NCI-H146 (cell line): ENCODE measurements at regions not wholly inside any gene's neighbourhood (a gene's known extent, or its start where the extent isn't known, plus 50 kb on each side); places are given as distances from the start of the nearest gene placed in this dataset.

Source experiments
- DNase-seq: peaks from one replicate; lab custom pipeline; 2025; lab: John Stamatoyannopoulos, UW

GRCh38 chr3:68306571-68306970 lies 625.8 kb downstream of the TAFA4 start:
- DNase-seq: no peak

- DNase-seq: no peak
These were observed 636.9 kb downstream of the TAFA4 start for GRCh38 chr3:68295457-68295856.

DNA sequence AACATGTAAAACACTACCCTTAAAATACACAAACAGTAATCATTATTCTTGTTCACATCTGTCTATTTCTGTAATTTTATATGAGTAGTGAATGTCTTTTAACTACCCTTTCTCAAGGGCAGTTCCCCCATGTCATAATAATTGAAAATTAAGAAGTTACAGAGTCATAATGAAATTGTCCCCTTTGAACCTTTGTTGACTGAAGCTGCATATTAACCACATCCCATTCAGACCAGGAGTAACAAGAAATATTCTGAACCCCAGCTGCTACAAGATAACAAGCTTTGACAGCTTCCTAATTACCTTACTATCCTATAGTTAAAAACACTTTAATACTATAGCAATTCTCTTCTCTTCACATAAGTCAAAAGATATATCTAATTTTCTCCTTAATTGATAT lies 635.9 kb upstream of the SUCLG2 start:
- DNase-seq: peak; percentile 9

DNA sequence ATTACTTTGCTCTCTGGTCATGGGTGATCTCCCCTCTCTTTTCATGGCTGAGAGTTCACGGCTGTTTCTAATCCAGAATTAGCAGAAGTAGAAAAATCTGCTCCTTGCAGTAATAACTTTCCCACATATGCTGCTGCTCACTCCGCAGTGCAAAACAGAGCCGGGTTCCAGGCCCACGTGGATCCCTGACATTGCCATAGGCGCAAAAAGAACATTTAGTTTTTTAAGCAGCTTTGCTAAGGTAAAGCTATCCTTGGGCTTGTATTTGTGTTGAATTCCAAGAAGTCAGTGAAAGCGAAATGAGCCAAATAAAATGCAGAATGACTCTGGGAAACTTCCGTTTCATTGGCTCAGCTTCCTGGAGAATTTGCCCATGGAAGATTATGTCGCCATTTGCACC lies 633.7 kb upstream of the SUCLG2 start:
- DNase-seq: no peak

GRCh38 chr3:68287101-68287500 lies 632.7 kb upstream of the SUCLG2 start:
- peak; percentile 69 for DNase-seq

- DNase-seq: no peak
These were observed 619.9 kb upstream of the SUCLG2 start for GRCh38 chr3:68274286-68274685.

- DNase-seq: no peak
These were observed 616.7 kb upstream of the SUCLG2 start for GRCh38 chr3:68271145-68271544.

DNA sequence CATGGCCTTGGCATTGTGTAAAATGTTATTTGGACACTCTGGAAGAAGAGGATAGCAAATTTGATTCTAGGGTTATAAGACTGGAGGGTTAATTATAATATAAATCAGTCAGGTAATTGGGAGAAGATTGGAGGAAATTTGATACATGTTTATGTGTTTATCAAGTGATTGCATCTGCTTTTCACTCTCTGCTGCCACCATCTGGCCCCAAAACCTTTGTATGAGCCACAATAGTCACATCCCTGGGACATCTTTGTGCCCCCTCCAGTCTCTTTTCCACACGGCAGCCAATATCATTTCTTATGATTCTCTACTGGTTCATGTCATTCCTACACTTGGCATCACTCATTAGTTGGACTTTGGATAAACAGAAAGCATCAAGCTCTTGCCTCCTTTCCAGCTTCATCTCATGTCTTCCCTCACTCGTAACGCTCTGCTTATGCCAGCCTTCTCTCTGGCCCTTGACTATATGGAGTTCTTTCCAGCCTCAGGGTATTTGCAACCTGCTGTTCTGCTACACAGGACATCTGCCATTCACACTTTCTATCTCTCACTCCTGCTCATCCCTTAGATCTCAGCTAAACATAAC lies 602.3 kb upstream of the SUCLG2 start:
- DNase-seq: peak; percentile 72

DNA sequence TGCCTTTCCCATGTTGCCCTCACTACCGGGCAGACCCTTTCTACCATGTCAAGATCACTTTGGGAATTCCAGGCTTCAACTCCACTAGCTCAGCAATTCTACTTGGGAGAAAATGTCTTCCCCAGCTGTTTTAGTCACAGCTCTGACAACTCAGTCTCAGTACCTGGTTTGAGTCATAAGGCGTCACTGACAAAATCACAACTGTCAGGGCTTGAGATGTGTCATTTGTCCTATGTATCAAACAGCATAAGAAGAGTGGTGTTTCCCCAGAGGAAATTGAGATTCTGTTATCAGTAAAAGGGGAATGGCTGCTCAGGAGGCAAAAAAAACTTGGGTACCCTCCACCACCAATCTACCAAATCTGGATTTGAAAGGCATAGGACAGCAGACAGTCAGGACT lies 594.9 kb upstream of the SUCLG2 start:
- no peak for DNase-seq

DNA sequence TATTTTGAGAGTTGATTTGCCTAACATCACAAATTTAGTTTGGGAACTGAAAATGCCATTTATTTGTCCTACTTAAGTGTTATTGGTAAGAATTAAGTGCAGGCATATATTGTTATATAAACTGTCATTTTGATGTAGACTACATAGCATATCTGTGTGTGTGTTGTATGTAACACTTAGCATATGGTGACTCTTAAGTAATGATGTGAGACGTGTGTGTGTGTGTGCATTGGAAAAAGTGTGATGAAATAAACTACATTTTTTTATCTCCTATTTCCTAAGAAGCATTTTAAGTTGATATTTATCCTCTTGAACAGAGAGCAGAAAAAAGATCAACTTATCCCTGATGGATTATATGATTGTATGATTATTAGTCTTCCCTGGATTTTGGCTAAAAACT lies 588.2 kb upstream of the SUCLG2 start:
- DNase-seq: no peak

DNA sequence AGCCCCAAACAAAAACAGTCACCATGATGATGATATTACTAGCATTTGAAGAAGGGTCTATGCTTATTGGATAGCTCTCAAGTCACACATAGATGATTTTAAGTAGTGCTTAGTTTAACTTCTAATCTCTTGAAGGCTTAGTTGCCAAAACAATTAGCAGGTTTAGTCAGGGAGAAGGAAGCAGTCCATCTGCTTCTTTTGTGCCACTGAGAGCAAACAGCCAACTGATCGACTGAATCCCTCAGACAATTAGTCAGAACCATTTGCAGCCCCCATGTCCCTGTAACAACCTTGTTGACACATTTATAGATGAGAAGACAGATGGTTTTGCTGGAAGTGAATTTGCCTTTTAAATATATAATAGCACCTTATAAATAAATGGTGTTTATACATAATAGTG lies 585.1 kb upstream of the SUCLG2 start:
- DNase-seq: peak; percentile 83

DNA sequence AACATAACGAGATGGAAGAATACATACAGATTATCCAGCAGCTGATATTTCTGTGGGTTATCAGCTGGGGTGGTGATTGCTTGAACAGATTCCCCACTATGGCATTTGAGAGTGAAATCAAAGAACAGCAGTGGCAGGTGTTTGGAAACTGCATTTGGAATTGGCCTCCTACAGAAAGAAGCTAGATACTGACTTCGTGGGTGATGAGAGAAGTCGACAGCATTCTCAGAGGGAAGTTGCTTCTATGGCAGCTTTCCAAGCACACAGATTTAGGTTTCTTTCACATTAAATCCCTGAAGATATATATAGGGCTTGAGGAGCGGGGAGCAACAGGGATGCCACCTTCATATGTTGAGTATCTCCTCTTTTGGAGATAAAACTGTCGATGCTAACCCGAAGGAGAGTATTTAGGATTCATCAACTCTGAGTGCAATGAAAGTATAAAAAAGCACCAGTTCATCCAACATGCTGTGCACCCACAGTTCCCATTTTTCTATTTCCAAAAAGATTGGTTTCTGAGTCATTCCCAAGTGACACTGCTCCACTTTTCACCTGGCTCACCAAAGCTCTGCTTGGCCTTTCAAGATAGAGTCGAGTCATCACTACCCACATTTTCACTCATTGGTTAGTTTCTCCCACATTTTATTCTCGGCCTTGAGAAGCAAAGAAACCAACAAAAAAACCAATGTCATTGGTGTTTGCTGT lies 579.8 kb upstream of the SUCLG2 start:
- peak; percentile 68 for DNase-seq

- DNase-seq: no peak
These were observed 574.4 kb upstream of the SUCLG2 start for GRCh38 chr3:68228856-68229255.

DNA sequence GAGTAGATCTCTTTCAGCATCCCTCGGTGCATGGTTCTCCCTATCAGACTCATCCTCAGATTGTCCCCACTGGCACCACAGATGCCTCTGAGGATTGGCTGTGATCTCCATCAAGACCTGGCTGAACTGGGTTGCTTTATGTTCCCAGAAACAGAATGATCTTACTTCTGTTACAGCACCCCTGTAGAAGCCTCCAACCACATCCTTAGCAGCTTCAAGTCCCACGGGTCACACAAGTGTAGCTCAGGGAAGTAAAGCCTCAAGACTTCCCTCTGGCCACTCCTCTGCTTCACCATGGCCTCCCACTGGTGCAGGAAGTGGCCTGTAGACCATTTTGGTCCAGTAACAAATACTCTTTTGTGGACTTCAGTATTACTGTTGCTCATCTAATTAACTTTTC lies 566.4 kb upstream of the SUCLG2 start:
- no peak for DNase-seq

- no peak for DNase-seq
These were observed 557.2 kb upstream of the SUCLG2 start for GRCh38 chr3:68211637-68212036.

- peak; percentile 7 for DNase-seq
These were observed 556.2 kb upstream of the SUCLG2 start for GRCh38 chr3:68210635-68211034.

- no peak for DNase-seq
These were observed 552.9 kb upstream of the SUCLG2 start for GRCh38 chr3:68207327-68207726.

GRCh38 chr3:68206524-68207117 lies 552.2 kb upstream of the SUCLG2 start:
- DNase-seq: no peak

- no peak for DNase-seq
These were observed 532.3 kb upstream of the SUCLG2 start for GRCh38 chr3:68186733-68187132.

GRCh38 chr3:68176600-68176999 lies 522.2 kb upstream of the SUCLG2 start:
- DNase-seq: no peak

DNA sequence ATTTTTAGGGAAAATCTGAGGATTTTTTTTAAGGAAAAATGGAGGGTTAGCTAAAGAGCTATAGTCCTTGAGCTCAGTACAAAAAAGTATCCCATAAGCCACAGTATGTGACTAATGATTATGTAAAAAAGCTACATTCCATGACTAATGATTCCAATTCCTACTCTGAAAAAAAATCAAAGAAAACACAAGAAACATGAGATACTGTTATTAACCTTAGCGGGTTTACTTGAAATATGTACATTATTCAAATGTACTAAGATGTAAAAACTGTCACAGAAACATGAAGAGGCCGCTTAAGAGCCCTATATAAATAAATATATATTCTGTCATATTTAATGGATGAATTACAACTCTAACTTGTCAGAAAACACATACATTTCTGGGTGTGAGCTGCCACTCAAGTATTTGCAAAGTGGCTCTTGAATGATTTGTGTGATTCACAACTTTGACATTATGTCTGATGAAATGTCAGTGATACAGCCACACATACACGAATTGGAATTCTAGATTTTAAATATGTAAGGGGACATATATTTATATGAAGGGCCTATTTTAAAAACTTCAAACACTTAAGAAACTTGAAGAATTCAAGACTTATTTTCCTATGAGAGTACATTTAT lies 518.7 kb upstream of the SUCLG2 start:
- DNase-seq: no peak

DNA sequence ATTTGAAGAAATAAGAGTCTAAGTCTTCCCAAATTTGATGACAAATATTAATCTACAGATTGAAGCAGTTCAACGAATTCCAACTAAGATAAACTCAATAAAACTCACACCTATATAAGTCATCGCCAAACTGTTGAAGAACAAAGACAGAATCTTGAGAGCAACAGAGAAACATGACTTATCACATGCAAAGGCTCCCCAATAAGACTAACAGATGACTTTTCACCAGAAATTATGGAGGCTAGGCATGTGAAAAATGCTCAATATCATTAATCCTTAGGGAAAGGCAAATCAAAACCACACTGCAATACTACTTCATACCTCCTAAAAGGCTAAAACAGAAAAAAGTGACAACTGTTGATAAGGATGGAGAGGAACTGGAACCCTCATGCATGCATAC lies 517.6 kb upstream of the SUCLG2 start:
- DNase-seq: no peak

DNA sequence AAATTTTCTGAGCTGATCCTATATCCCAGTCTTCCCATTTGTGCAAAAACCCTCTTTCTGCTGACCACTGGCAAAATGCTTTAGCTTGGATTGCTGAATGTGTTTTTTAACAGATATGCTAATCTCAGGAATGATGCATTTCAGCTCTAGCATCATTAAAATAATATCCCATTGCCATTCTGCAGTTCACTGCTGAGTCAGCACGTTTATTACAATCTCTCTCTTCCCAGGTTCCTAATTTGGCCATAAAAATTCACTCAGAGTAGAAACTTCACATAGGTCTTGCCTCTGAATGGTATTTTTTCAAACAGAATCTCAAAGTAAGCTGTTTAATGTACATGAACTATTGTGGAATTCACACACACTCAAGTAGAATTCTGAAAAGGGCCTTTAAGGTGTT lies 509.6 kb upstream of the SUCLG2 start:
- no peak for DNase-seq
